ENCODE measurements at regions not wholly inside any gene's neighbourhood (a gene's known extent, or its start where the extent isn't known, plus 50 kb on each side); places are given as distances from the start of the nearest gene placed in this dataset.

- 90 to 97% methylated on average over 2 of the region's 2 CpGs for WGBS, 2 experiments
- Histone ChIP-seq H3K27ac (ENCODE audit: insufficient read depth, low read depth, low read length, poor library complexity, severe bottlenecking) (no peak overlapping the region), H3K4me3 (ENCODE audit: insufficient read depth, low read depth, low read length) (no peak overlapping the region), H3K4me1 (ENCODE audit: control insufficient read depth, insufficient read depth, low read length) (no peaks in the 10 kb centered on the region), H3K27me3 (ENCODE audit: control insufficient read depth, insufficient read depth, low read length, poor library complexity, severe bottlenecking) (no peaks in the 10 kb centered on the region), H3K9me3 (ENCODE audit: control insufficient read depth, low read length) (no peaks in the 10 kb centered on the region), H3K36me3 (ENCODE audit: control insufficient read depth, insufficient read depth, low read length) (no peaks in the 10 kb centered on the region)
Observed at GRCh38 chr4:136311774-136312173, 1220.5 kb downstream of the PCDH18 start.

DNA sequence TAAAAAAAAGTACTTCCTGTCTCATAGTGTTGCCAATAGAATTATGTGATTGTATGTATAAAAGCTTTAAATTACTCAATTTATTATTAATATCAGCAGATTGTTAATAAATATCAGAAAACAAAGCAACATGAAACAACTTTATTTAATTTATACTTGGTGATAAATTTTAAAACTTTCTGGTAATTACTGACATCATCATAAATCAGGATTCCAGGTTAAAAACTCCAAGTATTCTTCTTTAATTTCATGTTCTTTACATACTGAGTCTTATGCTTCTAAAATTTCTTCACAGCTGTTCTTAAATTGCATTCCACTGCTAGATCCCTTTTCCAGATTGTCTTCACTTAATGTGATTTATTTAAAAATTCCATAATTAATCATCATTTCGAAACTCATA, 1224.5 kb downstream of the PCDH18 start:
- Histone ChIP-seq H3K36me3 (ENCODE audit: control insufficient read depth, insufficient read depth, low read length) (no peaks in the 10 kb centered on the region), H3K27me3 (ENCODE audit: control insufficient read depth, insufficient read depth, low read length, poor library complexity, severe bottlenecking) (no peaks in the 10 kb centered on the region), H3K4me3 (ENCODE audit: insufficient read depth, low read depth, low read length) (no peak overlapping the region), H3K4me1 (ENCODE audit: control insufficient read depth, insufficient read depth, low read length) (no peaks in the 10 kb centered on the region), H3K9me3 (ENCODE audit: control insufficient read depth, low read length) (no peaks in the 10 kb centered on the region), H3K27ac (ENCODE audit: insufficient read depth, low read depth, low read length, poor library complexity, severe bottlenecking) (no peak overlapping the region)
- 100% methylated on average over 1 of the region's 1 CpG; no CpG with 5 or more reads in 1 of the 2 experiments for WGBS, 2 experiments

GRCh38 chr4:136306361-136306760, 1225.9 kb downstream of the PCDH18 start:
- no peaks in the 10 kb centered on the region for H3K9me3 ChIP-seq (ENCODE audit: control insufficient read depth, low read length)
- 100% methylated on average over 1 to 2 of the region's 2 CpGs for WGBS, 2 experiments
- H3K27me3 ChIP-seq (ENCODE audit: control insufficient read depth, insufficient read depth, low read length, poor library complexity, severe bottlenecking), result no peaks in the 10 kb centered on the region
- no peak overlapping the region for H3K27ac ChIP-seq (ENCODE audit: insufficient read depth, low read depth, low read length, poor library complexity, severe bottlenecking)
- no peaks in the 10 kb centered on the region for H3K36me3 ChIP-seq (ENCODE audit: control insufficient read depth, insufficient read depth, low read length)
- H3K4me1 ChIP-seq (ENCODE audit: control insufficient read depth, insufficient read depth, low read length), result no peaks in the 10 kb centered on the region
- H3K4me3 ChIP-seq (ENCODE audit: insufficient read depth, low read depth, low read length), result no peak overlapping the region

DNA sequence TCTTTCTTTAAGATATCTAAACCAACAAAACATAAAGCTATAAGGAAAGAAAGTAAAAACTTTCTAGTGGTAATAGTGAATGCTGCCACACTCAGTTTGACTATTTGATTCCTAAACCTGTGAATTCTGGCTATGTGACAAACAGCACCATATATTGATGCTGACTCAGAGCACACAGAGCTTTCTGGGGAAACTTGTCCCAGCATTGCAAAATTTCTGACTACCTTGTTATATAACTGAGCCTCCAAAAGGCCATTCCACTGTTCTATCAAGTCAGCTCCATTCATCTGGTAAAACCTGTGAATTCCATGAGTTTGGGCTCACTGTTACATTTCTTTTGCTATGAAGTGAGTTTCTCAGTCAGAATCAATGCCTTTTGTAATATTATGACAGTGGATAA, 1229.7 kb downstream of the PCDH18 start:
- Histone ChIP-seq H3K4me1 (ENCODE audit: control insufficient read depth, insufficient read depth, low read length) (no peaks in the 10 kb centered on the region), H3K9me3 (ENCODE audit: control insufficient read depth, low read length) (no peaks in the 10 kb centered on the region), H3K36me3 (ENCODE audit: control insufficient read depth, insufficient read depth, low read length) (no peaks in the 10 kb centered on the region), H3K4me3 (ENCODE audit: insufficient read depth, low read depth, low read length) (no peak overlapping the region), H3K27ac (ENCODE audit: insufficient read depth, low read depth, low read length, poor library complexity, severe bottlenecking) (no peak overlapping the region), H3K27me3 (ENCODE audit: control insufficient read depth, insufficient read depth, low read length, poor library complexity, severe bottlenecking) (no peaks in the 10 kb centered on the region)

- H3K9me3 ChIP-seq (ENCODE audit: control insufficient read depth, low read length), result no peaks in the 10 kb centered on the region
- H3K27ac ChIP-seq (ENCODE audit: insufficient read depth, low read depth, low read length, poor library complexity, severe bottlenecking), result no peak overlapping the region
- no peaks in the 10 kb centered on the region for H3K27me3 ChIP-seq (ENCODE audit: control insufficient read depth, insufficient read depth, low read length, poor library complexity, severe bottlenecking)
- H3K36me3 ChIP-seq (ENCODE audit: control insufficient read depth, insufficient read depth, low read length), result no peaks in the 10 kb centered on the region
- H3K4me1 ChIP-seq (ENCODE audit: control insufficient read depth, insufficient read depth, low read length), result no peaks in the 10 kb centered on the region
- H3K4me3 ChIP-seq (ENCODE audit: insufficient read depth, low read depth, low read length), result no peak overlapping the region
Observed at GRCh38 chr4:136301749-136302495, 1230.4 kb downstream of the PCDH18 start.

DNA sequence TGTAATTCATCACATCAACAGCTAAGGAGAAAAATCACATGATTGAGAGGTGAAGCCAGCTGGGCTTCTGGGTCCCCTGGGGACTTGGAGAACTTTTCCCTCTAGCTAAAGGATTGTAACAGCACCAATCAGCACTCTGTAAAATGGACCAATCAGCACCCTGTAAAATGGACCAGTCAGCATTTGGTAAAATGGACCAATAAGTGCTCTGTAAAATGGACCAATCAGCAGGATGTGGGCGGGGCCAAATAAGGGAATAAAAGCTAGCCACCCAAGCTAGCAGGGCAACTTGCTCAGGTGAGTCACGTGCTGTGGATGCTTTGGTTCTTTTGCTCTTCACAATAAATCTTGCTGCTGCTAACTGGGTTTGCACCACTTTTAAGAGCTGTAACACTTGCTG, 1248.3 kb downstream of the PCDH18 start:
- H3K27me3 ChIP-seq (ENCODE audit: control insufficient read depth, insufficient read depth, low read length, poor library complexity, severe bottlenecking), result no peaks in the 10 kb centered on the region
- no peaks in the 10 kb centered on the region for H3K36me3 ChIP-seq (ENCODE audit: control insufficient read depth, insufficient read depth, low read length)
- no peaks in the 10 kb centered on the region for H3K4me1 ChIP-seq (ENCODE audit: control insufficient read depth, insufficient read depth, low read length)
- no peak overlapping the region for H3K27ac ChIP-seq (ENCODE audit: insufficient read depth, low read depth, low read length, poor library complexity, severe bottlenecking)
- H3K9me3 ChIP-seq (ENCODE audit: control insufficient read depth, low read length), result no peaks in the 10 kb centered on the region
- WGBS, 2 experiments, result 95 to 96% methylated on average over 2 of the region's 2 CpGs
- H3K4me3 ChIP-seq (ENCODE audit: insufficient read depth, low read depth, low read length), result no peak overlapping the region

DNA sequence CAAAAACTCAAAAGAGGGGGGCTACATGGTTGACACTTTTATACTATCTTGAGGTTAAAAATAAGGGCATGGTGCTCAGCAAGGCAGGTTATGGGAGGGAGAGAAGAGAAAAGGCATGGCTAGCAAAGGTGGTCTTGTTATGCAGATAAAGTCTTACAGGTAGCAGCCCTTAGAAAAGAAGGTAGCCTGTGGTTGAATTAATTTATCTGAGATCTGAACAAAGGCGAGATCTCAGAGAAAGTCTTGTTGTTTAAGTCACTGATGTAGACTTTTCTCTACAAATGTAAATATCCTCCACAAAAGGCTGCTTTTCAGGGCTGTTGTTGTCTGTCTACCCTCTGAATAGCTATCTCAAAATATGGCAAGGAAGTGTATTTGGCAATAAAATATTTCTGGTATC, 1250.4 kb downstream of the PCDH18 start:
- Histone ChIP-seq H3K9me3 (ENCODE audit: control insufficient read depth, low read length) (no peaks in the 10 kb centered on the region), H3K4me3 (ENCODE audit: insufficient read depth, low read depth, low read length) (no peak overlapping the region), H3K27me3 (ENCODE audit: control insufficient read depth, insufficient read depth, low read length, poor library complexity, severe bottlenecking) (no peaks in the 10 kb centered on the region), H3K36me3 (ENCODE audit: control insufficient read depth, insufficient read depth, low read length) (no peaks in the 10 kb centered on the region), H3K4me1 (ENCODE audit: control insufficient read depth, insufficient read depth, low read length) (no peaks in the 10 kb centered on the region), H3K27ac (ENCODE audit: insufficient read depth, low read depth, low read length, poor library complexity, severe bottlenecking) (no peak overlapping the region)
- 20 to 23% methylated on average over 1 of the region's 1 CpG for WGBS, 2 experiments

GRCh38 chr4:136281307-136281706, 1251.0 kb downstream of the PCDH18 start:
- Histone ChIP-seq H3K36me3 (ENCODE audit: control insufficient read depth, insufficient read depth, low read length) (no peaks in the 10 kb centered on the region), H3K9me3 (ENCODE audit: control insufficient read depth, low read length) (no peaks in the 10 kb centered on the region), H3K4me3 (ENCODE audit: insufficient read depth, low read depth, low read length) (no peak overlapping the region), H3K4me1 (ENCODE audit: control insufficient read depth, insufficient read depth, low read length) (no peaks in the 10 kb centered on the region), H3K27me3 (ENCODE audit: control insufficient read depth, insufficient read depth, low read length, poor library complexity, severe bottlenecking) (no peaks in the 10 kb centered on the region), H3K27ac (ENCODE audit: insufficient read depth, low read depth, low read length, poor library complexity, severe bottlenecking) (no peak overlapping the region)
- WGBS, 2 experiments, result 79 to 84% methylated on average over 6 of the region's 6 CpGs

GRCh38 chr4:136277741-136278140, 1254.6 kb downstream of the PCDH18 start:
- Histone ChIP-seq H3K4me1 (ENCODE audit: control insufficient read depth, insufficient read depth, low read length) (no peaks in the 10 kb centered on the region), H3K36me3 (ENCODE audit: control insufficient read depth, insufficient read depth, low read length) (no peaks in the 10 kb centered on the region), H3K27ac (ENCODE audit: insufficient read depth, low read depth, low read length, poor library complexity, severe bottlenecking) (no peak overlapping the region), H3K4me3 (ENCODE audit: insufficient read depth, low read depth, low read length) (no peak overlapping the region), H3K9me3 (ENCODE audit: control insufficient read depth, low read length) (no peaks in the 10 kb centered on the region), H3K27me3 (ENCODE audit: control insufficient read depth, insufficient read depth, low read length, poor library complexity, severe bottlenecking) (no peaks in the 10 kb centered on the region)
- 91 to 100% methylated on average over 1 to 2 of the region's 2 CpGs for WGBS, 2 experiments

DNA sequence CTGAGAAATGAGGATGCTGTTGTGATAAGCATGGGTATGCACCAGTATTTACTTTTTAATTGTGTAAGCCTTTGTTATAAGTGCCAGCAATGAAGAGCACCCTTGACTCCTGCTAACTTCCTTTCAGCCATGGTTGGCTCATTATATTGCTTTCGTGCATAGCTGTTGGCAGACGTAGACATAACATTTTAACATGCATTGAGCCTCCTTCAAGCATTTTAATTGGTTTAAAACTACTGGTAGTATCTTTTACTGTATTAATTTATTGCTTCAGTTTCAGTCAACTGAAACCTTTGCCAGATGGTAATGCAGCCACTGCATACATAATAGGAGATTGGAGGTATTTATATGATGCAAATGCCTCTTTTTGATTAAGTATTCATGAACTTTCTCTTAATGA, 1285.4 kb downstream of the PCDH18 start:
- no peaks in the 10 kb centered on the region for H3K36me3 ChIP-seq (ENCODE audit: control insufficient read depth, insufficient read depth, low read length)
- no peak overlapping the region for H3K27ac ChIP-seq (ENCODE audit: insufficient read depth, low read depth, low read length, poor library complexity, severe bottlenecking)
- WGBS, 2 experiments, result 71 to 90% methylated on average over 1 to 2 of the region's 2 CpGs
- H3K4me3 ChIP-seq (ENCODE audit: insufficient read depth, low read depth, low read length), result no peak overlapping the region
- H3K27me3 ChIP-seq (ENCODE audit: control insufficient read depth, insufficient read depth, low read length, poor library complexity, severe bottlenecking), result no peaks in the 10 kb centered on the region
- no peaks in the 10 kb centered on the region for H3K9me3 ChIP-seq (ENCODE audit: control insufficient read depth, low read length)
- no peaks in the 10 kb centered on the region for H3K4me1 ChIP-seq (ENCODE audit: control insufficient read depth, insufficient read depth, low read length)
